DND-41 (cell line): ENCODE measurements at regions not wholly inside any gene's neighbourhood (a gene's known extent, or its start where the extent isn't known, plus 50 kb on each side); places are given as distances from the start of the nearest gene placed in this dataset.

Experiments
- EZH2 ChIP-seq: IDR thresholded peaks from 3 replicates; pipeline ENCODE4 v1.6.1; 2012; ENCODE audit warnings: borderline replicate concordance, low read depth, mild to moderate bottlenecking, moderate library complexity, low read length, inconsistent platforms; ENCODE audit not compliant: severe bottlenecking
- TF ChIP-seq, protein P1 (sequence below): IDR thresholded peaks from 2 replicates; pipeline ENCODE4 v1.5.1; 2012; ENCODE audit warnings: borderline replicate concordance, low read length, moderate library complexity, mild to moderate bottlenecking; ENCODE audit not compliant: poor library complexity, severe bottlenecking; ENCODE audit errors: extremely low read depth

DNA sequence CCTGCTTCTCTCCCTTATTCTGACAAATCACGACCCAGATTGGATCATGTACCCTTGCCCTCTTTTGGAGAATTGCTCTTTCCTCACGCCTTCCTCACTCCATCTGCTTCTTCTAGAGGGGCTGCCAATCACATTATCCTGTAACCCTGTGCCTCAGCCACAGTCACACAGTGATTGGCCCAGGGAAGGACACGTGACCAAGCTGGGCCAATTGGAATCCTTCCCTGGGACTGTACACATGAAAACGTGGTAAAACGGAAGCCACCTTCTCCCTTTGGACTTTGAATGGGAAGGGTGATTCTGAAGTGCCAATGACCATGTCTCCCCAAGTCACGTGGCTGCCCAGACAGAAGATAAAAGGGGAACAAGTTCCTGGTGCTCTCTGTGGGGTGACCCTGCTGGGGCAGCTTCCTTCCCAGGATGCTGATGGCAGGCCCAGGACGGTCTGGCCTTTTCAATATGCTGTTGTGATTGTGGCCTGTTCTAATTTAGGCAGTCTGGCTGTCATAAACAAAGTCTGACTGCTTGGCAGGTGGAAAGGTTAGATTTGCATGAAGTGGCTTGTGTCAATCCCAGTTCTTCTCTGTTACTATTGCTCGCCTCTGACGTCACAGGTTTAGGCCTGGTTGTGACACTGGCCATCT, 92.9 kb downstream of the UBIAD1 start:
- TF ChIP-seq, protein P1, sequence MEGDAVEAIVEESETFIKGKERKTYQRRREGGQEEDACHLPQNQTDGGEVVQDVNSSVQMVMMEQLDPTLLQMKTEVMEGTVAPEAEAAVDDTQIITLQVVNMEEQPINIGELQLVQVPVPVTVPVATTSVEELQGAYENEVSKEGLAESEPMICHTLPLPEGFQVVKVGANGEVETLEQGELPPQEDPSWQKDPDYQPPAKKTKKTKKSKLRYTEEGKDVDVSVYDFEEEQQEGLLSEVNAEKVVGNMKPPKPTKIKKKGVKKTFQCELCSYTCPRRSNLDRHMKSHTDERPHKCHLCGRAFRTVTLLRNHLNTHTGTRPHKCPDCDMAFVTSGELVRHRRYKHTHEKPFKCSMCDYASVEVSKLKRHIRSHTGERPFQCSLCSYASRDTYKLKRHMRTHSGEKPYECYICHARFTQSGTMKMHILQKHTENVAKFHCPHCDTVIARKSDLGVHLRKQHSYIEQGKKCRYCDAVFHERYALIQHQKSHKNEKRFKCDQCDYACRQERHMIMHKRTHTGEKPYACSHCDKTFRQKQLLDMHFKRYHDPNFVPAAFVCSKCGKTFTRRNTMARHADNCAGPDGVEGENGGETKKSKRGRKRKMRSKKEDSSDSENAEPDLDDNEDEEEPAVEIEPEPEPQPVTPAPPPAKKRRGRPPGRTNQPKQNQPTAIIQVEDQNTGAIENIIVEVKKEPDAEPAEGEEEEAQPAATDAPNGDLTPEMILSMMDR = no peak
- no peak for TF ChIP-seq EZH2
